Fibroblast of lung (primary cell): ENCODE measurements at regions not wholly inside any gene's neighbourhood (a gene's known extent, or its start where the extent isn't known, plus 50 kb on each side); places are given as distances from the start of the nearest gene placed in this dataset.
A peak's percentile ranks its signal among the peaks of the same experiment; 100 is the strongest.
"Not testable (repeated sequence)": the region's sequence is repeated elsewhere in the genome, so short reads cannot be mapped to it uniquely, and the experiment has no call there.

Source experiments
- DNase-seq, 2 donors: peaks; one replicate each; pipeline versions ENCODE4 v3.0.0 to v3.0.0-alpha.2; 2010; ENCODE audit warnings: low read depth in 2 of 2
- H2AFZ ChIP-seq: 2 replicates; pipeline ENCODE4 v1.5.1; 2012; ENCODE audit warnings: low read length, control low read depth, inconsistent platforms
- H3K27ac ChIP-seq: 2 replicates; pipeline ENCODE4 v1.5.1; 2011; ENCODE audit warnings: low read length, control low read depth; ENCODE audit not compliant: insufficient read depth
- H3K27me3 ChIP-seq: 2 replicates; pipeline ENCODE4 v1.5.1; 2011; ENCODE audit warnings: mild to moderate bottlenecking, low read length; ENCODE audit not compliant: control insufficient read depth, insufficient read depth
- H3K36me3 ChIP-seq: 2 replicates; pipeline ENCODE4 v1.5.1; 2011; ENCODE audit warnings: low read length; ENCODE audit not compliant: control insufficient read depth, insufficient read depth
- H3K4me1 ChIP-seq: 2 replicates; pipeline ENCODE4 v1.5.1; 2011; ENCODE audit warnings: low read length; ENCODE audit not compliant: control insufficient read depth, insufficient read depth; ENCODE audit errors: extremely low read depth
- H3K4me2 ChIP-seq: 2 replicates; pipeline ENCODE4 v1.5.1; 2011; ENCODE audit warnings: low read length, control low read depth; ENCODE audit not compliant: insufficient read depth; ENCODE audit errors: extremely low read depth
- H3K4me3 ChIP-seq, 4 experiments: fragments of 200-600 bp in 1 of 4; sonication (generic) in 1 of 4; replicated peaks in 1 of 4; 2 replicates each; pipeline ENCODE4 v1.5.1; 2011 to 2016; ENCODE audit warnings: low read length in 4 of 4, low read depth in 3 of 4, mild to moderate bottlenecking in 3 of 4, control low read depth in 2 of 4, inconsistent platforms in 1 of 4, mixed read lengths in 1 of 4; ENCODE audit not compliant: insufficient read depth in 1 of 4; ENCODE audit errors: control extremely low read depth in 1 of 4
- H3K79me2 ChIP-seq: 2 replicates; pipeline ENCODE4 v1.5.1; 2012; ENCODE audit warnings: mild to moderate bottlenecking, low read length, inconsistent platforms; ENCODE audit not compliant: control insufficient read depth, insufficient read depth
- H3K9ac ChIP-seq: 2 replicates; pipeline ENCODE4 v1.5.1; 2011; ENCODE audit warnings: mild to moderate bottlenecking, low read length, control low read depth; ENCODE audit not compliant: insufficient read depth
- H3K9me3 ChIP-seq: 2 replicates; pipeline ENCODE4 v1.5.1; 2012; ENCODE audit warnings: low read depth, low read length; ENCODE audit not compliant: control insufficient read depth, insufficient read depth
- H4K20me1 ChIP-seq: 2 replicates; pipeline ENCODE4 v1.5.1; 2011; ENCODE audit warnings: low read length; ENCODE audit not compliant: control insufficient read depth, insufficient read depth; ENCODE audit errors: extremely low read depth
- CTCF ChIP-seq, 2 donors: IDR thresholded peaks in 1 of 2; conservative IDR thresholded peaks in 1 of 2; 1 replicate in 1 of 2; 2 replicates in 1 of 2; pipeline ENCODE4 v1.5.1; 2011 to 2012; ENCODE audit warnings: low read length in 2 of 2, control low read depth in 1 of 2, inconsistent platforms in 1 of 2, low read depth in 1 of 2, mild to moderate bottlenecking in 1 of 2
- EZH2 ChIP-seq: IDR thresholded peaks from 2 replicates; pipeline ENCODE4 v1.5.1; 2012; ENCODE audit warnings: low read length, control low read depth, mild to moderate bottlenecking; ENCODE audit errors: missing control alignments

DNA sequence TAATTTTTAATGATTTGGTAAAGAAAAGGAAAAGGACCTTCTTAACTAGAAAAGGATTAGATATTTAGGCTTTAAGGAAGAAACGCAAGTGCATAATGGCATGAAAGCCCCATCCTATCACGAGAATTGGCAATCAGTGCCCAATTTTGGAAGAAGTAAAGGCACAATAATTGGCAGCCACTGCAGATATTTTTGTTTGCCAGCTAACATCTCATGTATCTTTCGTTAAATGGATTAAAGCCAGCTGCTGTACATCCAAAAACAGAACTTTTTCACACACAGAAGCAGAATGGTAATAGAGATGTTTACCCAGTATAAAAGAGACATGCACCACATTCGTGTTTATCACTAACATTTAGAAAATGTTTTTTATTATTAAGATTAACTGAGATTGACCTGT lies 180.3 kb downstream of the C6orf118 start:
- H4K20me1 ChIP-seq, result no peaks in the 10 kb centered on the region
- no peak overlapping the region for H3K4me3 ChIP-seq
- H3K27me3 ChIP-seq, result no peaks in the 10 kb centered on the region
- TF ChIP-seq CTCF (conservative IDR thresholded peaks at IDR 0.05 in 1 of 2, IDR thresholded peaks at IDR 0.05 in 1 of 2; ENCODE audit: low read depth in 1 of 2, low read length in 2 of 2), result no peak
- TF ChIP-seq EZH2, result no peak
- no peaks in the 10 kb centered on the region for H3K9me3 ChIP-seq
- no peak overlapping the region for H2AFZ ChIP-seq
- H3K9ac ChIP-seq, result no peak overlapping the region
- no peak overlapping the region for H3K27ac ChIP-seq
- DNase-seq, result no peak
- H3K4me1 ChIP-seq, result no peaks in the 10 kb centered on the region
- no peaks in the 10 kb centered on the region for H3K79me2 ChIP-seq
- no peak overlapping the region for H3K4me2 ChIP-seq
- H3K36me3 ChIP-seq, result no peaks in the 10 kb centered on the region

GRCh38 chr6:165127743-165128142 lies 181.7 kb downstream of the C6orf118 start:
- H3K4me3 ChIP-seq, H3K27me3 ChIP-seq, H4K20me1 ChIP-seq, H3K9me3 ChIP-seq, H3K9ac ChIP-seq, H3K36me3 ChIP-seq, H3K79me2 ChIP-seq, H3K27ac ChIP-seq, DNase-seq, H3K4me1 ChIP-seq, H3K4me2 ChIP-seq, H2AFZ ChIP-seq: not testable (repeated sequence)

DNA sequence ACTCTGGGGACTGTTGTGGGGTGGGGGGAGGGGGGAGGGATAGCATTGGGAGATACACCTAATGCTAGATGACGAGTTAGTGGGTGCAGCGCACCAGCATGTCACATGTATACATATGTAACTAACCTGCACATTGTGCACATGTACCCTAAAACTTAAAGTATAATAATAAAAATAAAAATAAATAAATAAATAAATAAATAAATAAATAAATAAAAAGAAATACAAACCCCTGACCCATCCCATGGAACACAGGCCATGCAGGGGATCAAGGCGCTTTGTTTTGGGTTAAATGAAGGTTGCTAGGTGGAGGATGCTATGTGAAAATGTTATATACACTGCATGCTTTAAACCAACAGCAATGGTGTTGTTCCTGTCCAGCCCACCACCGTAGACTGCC lies 184.7 kb downstream of the C6orf118 start:
- H4K20me1 ChIP-seq, H3K9ac ChIP-seq, H3K4me1 ChIP-seq, H3K27me3 ChIP-seq, H3K4me2 ChIP-seq, H3K4me3 ChIP-seq, H3K36me3 ChIP-seq, H2AFZ ChIP-seq, H3K9me3 ChIP-seq, H3K27ac ChIP-seq, H3K79me2 ChIP-seq, DNase-seq: not testable (repeated sequence)

DNA sequence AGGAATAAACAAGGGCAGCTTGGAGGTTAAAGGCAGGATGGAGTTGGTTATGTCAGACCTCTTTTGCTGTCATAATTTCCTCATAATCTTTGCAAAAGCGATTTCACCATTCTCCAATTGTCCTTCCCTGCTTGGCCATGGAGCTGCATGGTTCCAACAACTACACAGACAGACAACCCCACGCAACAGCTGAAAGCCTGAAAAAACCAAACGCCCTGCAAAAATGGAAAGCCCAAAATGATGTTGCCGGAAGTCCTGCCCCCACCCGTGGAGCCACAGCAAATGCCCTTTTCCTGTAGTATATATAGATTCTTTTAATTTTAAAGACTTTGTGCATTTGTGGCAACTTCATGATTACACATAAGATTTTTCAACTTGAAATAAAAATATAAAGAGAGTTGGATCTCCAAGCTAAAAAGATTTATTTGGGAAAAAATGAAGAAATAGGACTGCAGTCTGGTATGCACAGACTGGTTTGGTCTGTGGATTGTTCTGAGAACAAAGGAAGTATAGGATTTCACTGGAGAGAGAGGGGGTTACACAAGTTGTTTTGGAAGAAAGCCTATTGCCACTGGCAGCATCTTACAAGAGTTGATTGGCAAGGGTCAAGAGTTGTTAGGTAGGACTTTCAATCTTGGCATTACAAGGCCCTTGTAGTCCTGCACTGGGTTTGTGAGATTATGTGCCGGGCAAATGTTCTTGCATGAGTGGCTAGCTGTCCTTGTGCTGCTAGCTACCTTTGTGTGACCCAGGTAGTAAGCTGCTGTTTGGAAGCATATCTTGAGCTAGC lies 190.0 kb downstream of the C6orf118 start:
- H3K27ac ChIP-seq, result no peak overlapping the region

More for the DNA sequence above, 190.0 kb downstream of the C6orf118 start:
- Histone ChIP-seq H3K36me3 (no peaks in the 10 kb centered on the region), H3K9me3 (no peaks in the 10 kb centered on the region), H2AFZ (no peak overlapping the region), H3K79me2 (no peaks in the 10 kb centered on the region), H3K4me3 (no peak overlapping the region), H3K9ac (no peak overlapping the region), H4K20me1 (no peaks in the 10 kb centered on the region), H3K4me1 (no peaks in the 10 kb centered on the region), H3K27me3 (no peaks in the 10 kb centered on the region), H3K4me2 (no peak overlapping the region)
- peak in 1 of 2 donors; percentile 14 for DNase-seq
- TF ChIP-seq CTCF (conservative IDR thresholded peaks at IDR 0.05 in 1 of 2, IDR thresholded peaks at IDR 0.05 in 1 of 2; ENCODE audit: low read depth in 1 of 2, low read length in 2 of 2) (no peak), EZH2 (no peak)
